Osteocyte (in vitro differentiated cells): ENCODE measurements at regions not wholly inside any gene's neighbourhood (a gene's known extent, or its start where the extent isn't known, plus 50 kb on each side); places are given as distances from the start of the nearest gene placed in this dataset.

ENCODE experiments used
- DNase-seq: peaks from one replicate; pipeline ENCODE4 v3.0.0; 2021; ENCODE audit warnings: mixed read lengths; ENCODE audit not compliant: unreplicated experiment; ENCODE audit errors: extremely low spot score
- H3K27ac Mint-ChIP-seq: one replicate; pipeline ENCODE4 v1.8.0; 2021; ENCODE audit warnings: mild to moderate bottlenecking, mixed read lengths; ENCODE audit not compliant: unreplicated experiment
- H3K27me3 Mint-ChIP-seq: one replicate; pipeline ENCODE4 v1.8.0; 2021; ENCODE audit warnings: mixed read lengths; ENCODE audit not compliant: unreplicated experiment
- H3K36me3 Mint-ChIP-seq: one replicate; pipeline ENCODE4 v1.8.0; 2021; ENCODE audit warnings: mixed read lengths; ENCODE audit not compliant: unreplicated experiment
- H3K4me1 Mint-ChIP-seq: one replicate; pipeline ENCODE4 v1.8.0; 2021; ENCODE audit warnings: mixed read lengths; ENCODE audit not compliant: unreplicated experiment
- H3K4me3 Mint-ChIP-seq: one replicate; pipeline ENCODE4 v1.8.0; 2021; ENCODE audit warnings: mild to moderate bottlenecking, moderate library complexity, mixed read lengths; ENCODE audit not compliant: unreplicated experiment
- H3K9me3 Mint-ChIP-seq: one replicate; pipeline ENCODE4 v1.8.0; 2021; ENCODE audit warnings: mixed read lengths; ENCODE audit not compliant: unreplicated experiment
- CTCF ChIP-seq: fragments of 200-600 bp; sonication (generic); IDR thresholded peaks from 2 replicates; pipeline ENCODE4 v1.5.0; 2021; ENCODE audit warnings: antibody characterized with exemption, mild to moderate bottlenecking, moderate library complexity

- Mint-ChIP-seq H3K9me3 (peaks cover 6% of the 10 kb centered on the region), H3K27me3 (no peaks in the 10 kb centered on the region), H3K27ac (no peak overlapping the region), H3K4me1 (no peaks in the 10 kb centered on the region), H3K4me3 (no peak overlapping the region), H3K36me3 (no peaks in the 10 kb centered on the region)
- no peak for TF ChIP-seq CTCF
- DNase-seq: no peak
Measured at GRCh38 chr2:156116113-156116512, 216.4 kb downstream of the NR4A2 start.

DNA sequence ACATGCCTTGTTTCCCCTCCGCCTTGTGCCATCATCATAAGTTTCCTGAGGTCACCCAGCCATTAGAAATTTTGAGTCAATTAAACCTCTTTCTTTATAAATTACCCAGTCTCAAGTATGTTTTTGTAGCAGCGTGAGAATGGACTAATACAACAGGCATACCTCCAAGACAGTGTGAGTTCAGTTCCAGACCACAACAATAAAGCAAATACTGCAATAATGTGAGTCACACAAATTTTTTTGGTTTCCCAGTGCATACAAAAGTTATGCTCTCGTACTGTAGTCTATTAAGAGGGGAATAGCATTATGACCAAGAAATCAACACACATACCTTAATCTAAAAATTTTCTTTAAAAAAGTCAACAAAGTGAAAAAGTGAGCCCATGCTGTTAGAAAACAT lies 217.2 kb downstream of the NR4A2 start:
- Mint-ChIP-seq H3K27me3 (no peaks in the 10 kb centered on the region), H3K27ac (no peak overlapping the region), H3K4me1 (no peaks in the 10 kb centered on the region), H3K36me3 (no peaks in the 10 kb centered on the region), H3K9me3 (peaks cover 6% of the 10 kb centered on the region), H3K4me3 (no peak overlapping the region)
- no peak for DNase-seq
- no peak for TF ChIP-seq CTCF

DNA sequence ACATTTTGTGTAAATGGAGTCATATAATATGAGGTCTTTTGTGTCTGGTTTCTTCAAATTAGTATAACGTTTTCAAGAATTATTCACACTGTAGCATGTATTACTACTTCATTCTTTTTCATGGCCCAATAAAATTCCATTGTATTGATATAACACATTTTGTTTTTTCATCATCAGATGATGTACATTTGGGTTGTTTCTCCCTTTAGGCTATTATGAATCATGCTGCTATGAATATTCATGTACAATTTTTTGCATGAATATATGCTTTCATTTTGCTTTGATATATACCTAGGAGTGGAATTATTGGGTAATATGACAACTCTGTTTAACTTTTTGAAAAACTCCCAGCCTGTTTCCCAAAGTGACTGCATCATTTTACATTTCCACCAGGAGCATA lies 220.2 kb downstream of the NR4A2 start:
- H3K4me1 Mint-ChIP-seq: no peaks in the 10 kb centered on the region
- no peaks in the 10 kb centered on the region for H3K9me3 Mint-ChIP-seq
- no peaks in the 10 kb centered on the region for H3K36me3 Mint-ChIP-seq
- DNase-seq: no peak
- no peak overlapping the region for H3K4me3 Mint-ChIP-seq
- no peak for TF ChIP-seq CTCF
- no peaks in the 10 kb centered on the region for H3K27me3 Mint-ChIP-seq
- no peak overlapping the region for H3K27ac Mint-ChIP-seq

DNA sequence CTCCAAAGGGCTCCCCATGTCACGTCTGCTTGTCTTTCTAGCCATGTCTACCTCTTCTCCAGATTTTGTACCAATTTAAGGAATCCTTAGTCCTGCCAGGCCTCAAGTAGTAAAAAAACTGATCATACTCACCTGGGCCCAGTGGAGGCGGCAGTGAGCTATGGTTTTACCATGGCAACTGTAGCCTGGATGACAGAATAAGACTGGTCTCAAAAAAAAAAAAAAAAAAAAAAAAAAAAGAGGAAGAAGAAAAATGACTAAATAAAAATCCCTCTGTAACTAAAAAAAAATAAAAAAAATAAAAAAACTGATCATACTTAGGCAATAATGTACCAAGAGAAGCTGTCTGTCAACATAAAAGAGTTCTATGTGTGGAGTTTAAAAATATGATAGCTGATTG lies 221.6 kb downstream of the NR4A2 start:
- H3K27ac Mint-ChIP-seq: no peak overlapping the region
- DNase-seq: no peak
- H3K27me3 Mint-ChIP-seq: no peaks in the 10 kb centered on the region
- no peaks in the 10 kb centered on the region for H3K4me1 Mint-ChIP-seq
- H3K9me3 Mint-ChIP-seq: no peaks in the 10 kb centered on the region
- no peak for TF ChIP-seq CTCF
- no peaks in the 10 kb centered on the region for H3K36me3 Mint-ChIP-seq
- no peak overlapping the region for H3K4me3 Mint-ChIP-seq

DNA sequence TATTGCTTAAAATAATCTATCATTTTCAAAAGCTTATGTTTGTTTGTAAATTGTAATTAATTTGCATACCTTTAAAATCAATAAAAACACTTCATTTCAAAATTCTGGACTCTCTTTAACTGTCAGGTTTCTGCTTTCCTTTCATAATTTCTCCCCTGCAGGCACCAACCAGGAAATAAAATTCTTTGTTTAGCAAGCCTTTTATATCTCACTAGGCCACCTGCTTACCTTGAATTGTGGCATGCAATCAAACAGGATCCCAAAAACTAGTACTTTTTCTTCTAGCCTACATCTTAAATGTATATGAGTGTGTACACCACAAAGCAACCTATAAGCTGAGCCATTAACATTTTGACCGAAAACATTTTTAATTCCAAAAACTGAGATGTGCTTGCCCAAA lies 233.1 kb downstream of the NR4A2 start:
- Mint-ChIP-seq H3K27me3 (peaks cover 2% of the 10 kb centered on the region), H3K27ac (no peak overlapping the region), H3K4me1 (no peaks in the 10 kb centered on the region), H3K4me3 (no peak overlapping the region), H3K9me3 (no peaks in the 10 kb centered on the region), H3K36me3 (no peaks in the 10 kb centered on the region)
- no peak for TF ChIP-seq CTCF
- no peak for DNase-seq
